ENCODE measurements at regions not wholly inside any gene's neighbourhood (a gene's known extent, or its start where the extent isn't known, plus 50 kb on each side); places are given as distances from the start of the nearest gene placed in this dataset.
"Not testable (repeated sequence)": the region's sequence is repeated elsewhere in the genome, so short reads cannot be mapped to it uniquely, and the experiment has no call there.

DNA sequence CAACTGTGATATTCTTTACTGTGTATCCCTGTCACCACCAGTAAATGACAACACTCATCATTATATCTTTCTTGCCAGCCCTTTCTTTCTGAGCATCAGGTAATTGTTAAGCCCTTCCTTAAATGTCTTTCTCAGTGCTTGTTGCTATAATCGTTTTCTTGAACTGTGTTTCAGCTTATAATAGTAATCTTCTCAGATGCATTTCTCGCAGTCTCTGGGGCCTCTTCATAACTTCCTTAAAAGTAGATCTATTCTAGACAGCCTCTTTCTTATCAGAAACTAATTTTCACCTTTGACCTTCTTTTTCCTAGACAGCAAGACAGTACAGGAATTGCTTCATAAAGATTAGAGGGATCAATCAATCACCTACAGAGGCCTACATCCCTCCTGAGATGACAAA, 648.1 kb downstream of the CPS1 start:
- Histone ChIP-seq H3K36me3 (no peaks in the 10 kb centered on the region), H3K27me3 (ENCODE audit: low read depth) (no peaks in the 10 kb centered on the region), H3K27ac (no peak overlapping the region), H3K4me3 (no peak overlapping the region), H3K9me3 (no peaks in the 10 kb centered on the region), H3K4me1 (no peaks in the 10 kb centered on the region)
- DNase-seq (no peak), ATAC-seq (no peak)
- TF ChIP-seq, protein P1, sequence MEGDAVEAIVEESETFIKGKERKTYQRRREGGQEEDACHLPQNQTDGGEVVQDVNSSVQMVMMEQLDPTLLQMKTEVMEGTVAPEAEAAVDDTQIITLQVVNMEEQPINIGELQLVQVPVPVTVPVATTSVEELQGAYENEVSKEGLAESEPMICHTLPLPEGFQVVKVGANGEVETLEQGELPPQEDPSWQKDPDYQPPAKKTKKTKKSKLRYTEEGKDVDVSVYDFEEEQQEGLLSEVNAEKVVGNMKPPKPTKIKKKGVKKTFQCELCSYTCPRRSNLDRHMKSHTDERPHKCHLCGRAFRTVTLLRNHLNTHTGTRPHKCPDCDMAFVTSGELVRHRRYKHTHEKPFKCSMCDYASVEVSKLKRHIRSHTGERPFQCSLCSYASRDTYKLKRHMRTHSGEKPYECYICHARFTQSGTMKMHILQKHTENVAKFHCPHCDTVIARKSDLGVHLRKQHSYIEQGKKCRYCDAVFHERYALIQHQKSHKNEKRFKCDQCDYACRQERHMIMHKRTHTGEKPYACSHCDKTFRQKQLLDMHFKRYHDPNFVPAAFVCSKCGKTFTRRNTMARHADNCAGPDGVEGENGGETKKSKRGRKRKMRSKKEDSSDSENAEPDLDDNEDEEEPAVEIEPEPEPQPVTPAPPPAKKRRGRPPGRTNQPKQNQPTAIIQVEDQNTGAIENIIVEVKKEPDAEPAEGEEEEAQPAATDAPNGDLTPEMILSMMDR (IDR thresholded peaks at IDR 0.05) = no peak
- intact Hi-C loops (cut with DNase I) = no loop called here

DNA sequence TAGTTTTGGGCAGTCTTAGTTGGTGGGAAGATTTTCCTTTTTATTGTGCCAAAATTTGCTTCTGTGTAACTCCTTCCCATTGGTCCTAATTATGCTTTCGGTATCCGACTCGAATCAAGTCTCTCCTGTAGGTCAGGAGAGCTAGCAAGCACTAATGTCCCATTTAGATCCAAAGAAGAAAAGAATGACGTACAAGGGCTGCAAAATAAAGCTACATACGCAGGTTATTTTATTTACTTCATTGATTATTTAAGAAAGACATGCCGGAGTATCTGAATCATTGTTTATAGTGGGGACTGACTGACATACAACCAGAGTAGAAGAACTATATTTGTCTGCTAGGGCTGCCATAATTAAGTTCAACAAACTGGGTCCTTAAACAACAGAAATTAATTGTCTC, 648.5 kb downstream of the CPS1 start:
- no peaks in the 10 kb centered on the region for H3K9me3 ChIP-seq
- TF ChIP-seq, protein P1 (IDR thresholded peaks at IDR 0.05) = no peak
- H3K27me3 ChIP-seq (ENCODE audit: low read depth) = no peaks in the 10 kb centered on the region
- no peak overlapping the region for H3K4me3 ChIP-seq
- ATAC-seq (no peak), DNase-seq (no peak)
- no peak overlapping the region for H3K27ac ChIP-seq
- intact Hi-C loops (cut with DNase I) = no loop called here
- H3K4me1 ChIP-seq = no peaks in the 10 kb centered on the region
- no peaks in the 10 kb centered on the region for H3K36me3 ChIP-seq

DNA sequence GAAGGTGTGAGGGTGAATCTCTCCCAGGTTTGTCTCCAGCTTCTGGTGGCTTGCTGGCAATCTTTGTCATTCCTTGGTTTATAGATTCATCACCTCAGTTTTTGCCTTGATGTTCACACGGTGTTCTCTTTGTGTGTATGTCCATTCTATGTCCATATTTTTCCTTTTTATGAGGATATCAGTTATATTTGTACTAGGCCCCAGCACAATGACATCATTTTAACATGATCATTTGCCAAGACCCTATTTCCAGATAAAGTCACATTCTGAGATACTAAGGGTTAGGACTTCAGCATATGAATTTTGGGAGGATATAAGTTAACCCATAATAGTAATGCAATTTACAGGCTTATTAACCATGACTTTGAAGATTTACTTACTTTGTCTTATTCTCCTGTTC, 649.0 kb downstream of the CPS1 start:
- no peaks in the 10 kb centered on the region for H3K9me3 ChIP-seq
- no peak overlapping the region for H3K4me3 ChIP-seq
- TF ChIP-seq, protein P1 (IDR thresholded peaks at IDR 0.05) = no peak
- H3K27ac ChIP-seq = no peak overlapping the region
- DNase-seq (no peak), ATAC-seq (no peak)
- intact Hi-C loops (cut with DNase I) = no loop called here
- H3K4me1 ChIP-seq = no peaks in the 10 kb centered on the region
- no peaks in the 10 kb centered on the region for H3K27me3 ChIP-seq (ENCODE audit: low read depth)
- H3K36me3 ChIP-seq = no peaks in the 10 kb centered on the region

DNA sequence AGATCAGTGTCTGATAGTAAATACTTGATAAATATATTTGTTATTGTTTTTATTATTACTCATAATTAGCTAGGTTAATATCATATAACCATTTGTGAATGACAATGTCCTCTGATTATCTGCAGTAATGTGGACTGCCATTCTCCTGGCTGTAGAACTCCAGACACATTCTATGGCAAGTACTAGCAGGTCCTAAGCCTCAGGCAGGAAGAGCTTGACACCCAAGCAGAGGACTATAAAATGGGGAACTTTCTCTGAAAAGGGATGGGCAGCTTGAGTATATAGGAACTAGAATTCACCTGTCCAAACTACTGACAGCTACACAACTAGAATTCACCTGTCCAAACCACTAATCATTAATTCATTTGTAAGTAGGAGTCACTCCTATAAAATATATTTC, 649.4 kb downstream of the CPS1 start:
- ATAC-seq (no peak), DNase-seq (no peak)
- Histone ChIP-seq H3K4me3 (no peak overlapping the region), H3K27ac (no peak overlapping the region), H3K4me1 (no peaks in the 10 kb centered on the region), H3K9me3 (no peaks in the 10 kb centered on the region), H3K27me3 (ENCODE audit: low read depth) (no peaks in the 10 kb centered on the region), H3K36me3 (no peaks in the 10 kb centered on the region)
- TF ChIP-seq, protein P1 (IDR thresholded peaks at IDR 0.05) = no peak
- intact Hi-C loops (cut with DNase I) = no loop called here

DNA sequence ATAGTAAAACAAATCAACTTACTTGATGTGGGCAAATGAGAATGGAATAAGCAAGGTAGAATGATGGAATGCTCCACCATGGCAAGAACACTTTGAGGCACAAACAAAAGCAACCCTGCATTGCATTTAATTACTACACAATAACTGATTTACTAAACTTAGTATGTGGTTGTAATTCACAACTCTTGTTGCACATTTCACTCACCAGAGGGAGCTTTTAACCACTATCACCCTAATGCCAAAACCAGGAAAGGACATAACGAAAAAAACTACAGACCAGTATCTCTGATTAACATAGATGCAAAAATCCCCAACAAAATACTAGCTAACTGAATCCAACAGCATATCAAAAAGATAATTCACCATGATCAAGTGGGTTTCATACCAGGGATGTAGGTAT, 659.8 kb downstream of the CPS1 start:
- Histone ChIP-seq H3K9me3 (no peaks in the 10 kb centered on the region), H3K4me3 (no peak overlapping the region), H3K4me1 (no peaks in the 10 kb centered on the region), H3K27ac (no peak overlapping the region), H3K36me3 (no peaks in the 10 kb centered on the region), H3K27me3 (ENCODE audit: low read depth) (no peaks in the 10 kb centered on the region)
- DNase-seq (no peak), ATAC-seq (no peak)
- TF ChIP-seq, protein P1 (IDR thresholded peaks at IDR 0.05) = no peak
- intact Hi-C loops (cut with DNase I) = no loop called here

DNA sequence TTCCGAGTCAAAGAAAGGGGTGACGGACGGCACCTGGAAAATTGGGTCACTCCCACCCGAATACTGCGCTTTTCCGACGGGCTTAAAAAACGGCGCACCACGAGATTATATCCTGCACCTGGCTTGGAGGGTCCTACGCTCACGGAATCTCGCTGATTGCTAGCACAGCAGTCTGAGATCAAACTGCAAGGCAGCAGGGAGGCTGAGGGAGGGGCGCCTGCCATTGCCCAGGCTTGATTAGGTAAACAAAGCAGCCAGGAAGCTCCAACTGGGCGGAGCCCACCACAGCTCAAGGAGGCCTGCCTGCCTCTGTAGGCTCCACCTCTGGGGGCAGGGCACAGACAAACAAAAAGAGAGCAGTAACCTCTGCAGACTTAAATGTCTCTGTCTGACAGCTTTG, 663.1 kb downstream of the CPS1 start:
- DNase-seq; intact Hi-C loops (cut with DNase I): not testable (repeated sequence)

More for the DNA sequence above, 663.1 kb downstream of the CPS1 start:
- H3K27ac ChIP-seq; H3K4me3 ChIP-seq; H3K4me1 ChIP-seq; H3K36me3 ChIP-seq; ATAC-seq; H3K27me3 ChIP-seq (ENCODE audit: low read depth); H3K9me3 ChIP-seq: not testable (repeated sequence)

All from lower lobe of right lung (tissue), 2 donors.